GM21737 (cell line): ENCODE measurements at regions not wholly inside any gene's neighbourhood (a gene's known extent, or its start where the extent isn't known, plus 50 kb on each side); places are given as distances from the start of the nearest gene placed in this dataset.

Experiments
- ATAC-seq: cut with Tn5 transposase; IDR thresholded peaks from one replicate; pipeline ENCODE4 v1.9.1; 2021; ENCODE audit warnings: mild to moderate bottlenecking, moderate library complexity; ENCODE audit not compliant: unreplicated experiment

DNA sequence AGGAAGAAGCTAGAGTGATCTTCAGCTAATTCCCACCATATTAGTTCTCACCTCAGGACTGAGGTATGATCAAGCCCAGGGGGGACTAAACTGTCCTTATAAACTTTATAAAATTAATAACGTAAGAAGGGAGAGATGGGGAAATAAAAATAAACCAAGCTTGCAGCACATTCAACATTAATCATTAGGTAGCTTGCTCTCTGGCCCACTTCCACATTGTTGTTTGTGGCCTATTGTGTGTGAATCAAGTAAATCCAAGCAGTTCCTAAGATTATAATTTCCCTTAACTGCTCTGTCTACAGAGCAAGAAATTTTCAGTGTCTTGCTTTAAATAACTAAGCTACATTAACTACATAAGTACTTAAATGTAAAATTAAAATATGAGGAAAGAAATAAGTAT, 131.3 kb upstream of the ABCA1 start:
- no peak for ATAC-seq

GRCh38 chr9:105062222-105062855, 134.4 kb upstream of the ABCA1 start:
- ATAC-seq = no peak

DNA sequence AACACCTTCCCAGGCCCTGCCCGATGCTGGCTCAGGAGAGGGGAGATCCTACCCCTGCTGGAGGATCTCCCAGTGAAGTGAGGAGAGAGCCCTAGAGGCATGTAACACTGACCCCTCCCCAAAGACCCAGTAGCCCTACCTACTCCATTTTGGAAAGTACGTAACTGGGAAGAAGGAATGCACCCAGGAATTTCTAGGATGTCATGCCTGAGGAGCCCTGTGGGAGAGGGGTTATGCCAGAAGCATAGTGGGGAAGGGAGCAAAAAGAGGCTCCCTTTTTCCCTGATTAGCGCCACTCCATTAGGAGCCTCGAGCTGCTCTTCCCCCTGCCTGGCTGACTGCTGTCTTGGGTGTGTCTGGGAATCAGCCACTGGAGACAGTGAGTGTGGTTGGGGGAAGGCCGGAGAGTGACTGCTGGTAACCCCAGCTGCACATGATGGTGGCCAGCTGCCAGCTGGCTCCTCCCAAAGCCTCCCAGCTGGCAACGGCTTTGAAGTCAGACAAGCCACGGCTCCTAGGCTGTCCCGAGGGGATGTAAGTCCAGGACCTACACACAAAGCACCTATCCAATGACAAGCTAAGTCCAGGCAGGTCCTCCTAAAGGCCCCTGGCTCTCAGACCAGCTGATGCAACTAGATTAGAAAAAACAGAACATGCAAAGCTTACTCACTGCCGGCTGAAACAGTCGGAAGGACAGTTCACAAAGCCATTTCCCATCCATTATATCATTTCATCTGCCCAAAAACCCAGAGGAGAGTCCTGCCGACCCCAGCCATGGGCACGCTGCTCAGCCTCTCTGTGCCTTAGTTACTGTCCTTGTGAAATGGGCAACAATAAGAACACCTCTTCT, 136.5 kb upstream of the ABCA1 start:
- no peak for ATAC-seq

- ATAC-seq = no peak
These were observed 137.4 kb upstream of the ABCA1 start for GRCh38 chr9:105065098-105066088.

DNA sequence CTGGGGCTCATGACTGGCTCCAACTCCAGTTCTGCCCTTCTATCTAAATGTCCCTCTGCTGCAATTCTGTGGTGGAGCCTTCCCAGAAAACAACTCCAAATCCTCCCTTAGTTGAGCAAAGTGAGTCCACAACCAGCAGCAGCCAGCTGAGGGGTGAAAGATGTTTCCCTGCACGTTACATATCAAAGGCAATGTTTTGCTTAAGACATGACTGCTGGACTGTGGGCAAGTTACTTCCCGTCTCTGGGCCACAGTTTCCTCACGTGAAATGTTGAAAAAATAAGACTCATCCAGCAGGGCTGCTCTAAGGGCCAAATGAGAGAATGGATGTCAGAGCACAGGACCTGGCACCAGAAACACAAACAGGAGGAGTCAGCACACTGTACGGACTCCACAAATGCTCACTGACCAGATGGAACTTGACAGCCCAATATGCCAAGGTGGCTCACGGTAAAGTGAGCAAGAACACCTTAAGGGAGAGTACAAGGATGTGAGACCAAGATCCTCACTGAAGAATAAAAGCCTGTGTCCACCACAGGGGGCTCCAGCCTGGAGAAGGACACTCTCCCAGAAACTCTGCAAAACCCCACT, 138.4 kb upstream of the ABCA1 start:
- ATAC-seq = no peak

- ATAC-seq = no peak
These were observed 140.1 kb upstream of the ABCA1 start for GRCh38 chr9:105067895-105068580.

DNA sequence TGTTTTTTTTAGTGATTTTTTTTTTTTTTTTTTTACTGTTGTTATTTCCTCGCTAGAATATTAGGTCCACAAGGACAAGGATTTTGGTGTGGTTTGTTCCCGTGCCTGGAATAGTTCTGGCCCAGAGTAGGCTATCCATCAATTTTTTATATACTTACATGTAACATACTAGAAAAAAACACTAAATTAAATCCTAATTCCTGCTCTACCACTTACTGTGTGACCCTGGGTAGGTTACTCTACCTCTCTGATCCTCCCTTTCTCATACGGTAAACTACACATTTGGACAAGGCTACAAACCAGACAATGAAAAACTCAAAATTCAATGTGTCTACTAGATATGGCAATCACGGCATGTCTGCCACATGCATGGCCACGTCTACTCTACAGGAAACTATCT, 141.3 kb upstream of the ABCA1 start:
- no peak for ATAC-seq

- no peak for ATAC-seq
These were observed 141.7 kb upstream of the ABCA1 start for GRCh38 chr9:105069696-105070095.

DNA sequence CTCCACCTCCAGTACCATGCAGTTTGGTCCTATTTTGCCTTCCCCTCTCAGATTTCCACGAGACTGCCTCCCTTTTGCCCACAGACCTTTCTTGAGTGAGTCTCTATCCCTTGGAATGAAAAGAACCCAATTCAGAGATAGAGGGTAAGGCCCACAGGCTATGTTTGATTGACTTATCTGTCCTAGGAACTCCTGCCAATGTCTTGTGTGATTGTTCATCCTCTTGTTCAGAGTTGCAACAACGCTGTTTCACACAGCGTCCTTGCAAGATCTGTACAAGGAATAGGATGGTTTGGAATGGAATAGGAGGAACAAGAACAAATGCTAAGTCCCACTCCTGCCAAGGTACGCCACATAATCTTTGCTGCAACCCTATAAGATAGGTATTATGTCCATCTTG, 142.2 kb upstream of the ABCA1 start:
- no peak for ATAC-seq

DNA sequence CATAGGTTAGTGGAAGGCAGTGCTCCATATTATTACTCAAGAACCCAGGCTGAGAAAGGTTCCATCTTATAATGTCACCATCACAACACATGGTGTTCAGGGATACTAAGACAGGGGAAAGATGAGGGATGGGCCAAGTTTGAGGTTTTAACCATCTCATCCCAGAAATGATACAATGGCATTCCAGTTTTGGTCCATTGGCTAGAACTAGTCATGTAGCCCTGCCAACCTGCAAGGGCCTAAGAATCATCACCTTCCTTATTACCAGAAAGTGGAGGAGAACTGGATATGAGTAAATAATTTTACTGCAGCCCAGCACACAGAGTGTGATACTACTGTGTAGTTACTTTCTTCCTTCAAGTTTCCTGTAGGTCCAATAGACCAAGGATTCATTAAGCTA, 144.5 kb upstream of the ABCA1 start:
- ATAC-seq = no peak

DNA sequence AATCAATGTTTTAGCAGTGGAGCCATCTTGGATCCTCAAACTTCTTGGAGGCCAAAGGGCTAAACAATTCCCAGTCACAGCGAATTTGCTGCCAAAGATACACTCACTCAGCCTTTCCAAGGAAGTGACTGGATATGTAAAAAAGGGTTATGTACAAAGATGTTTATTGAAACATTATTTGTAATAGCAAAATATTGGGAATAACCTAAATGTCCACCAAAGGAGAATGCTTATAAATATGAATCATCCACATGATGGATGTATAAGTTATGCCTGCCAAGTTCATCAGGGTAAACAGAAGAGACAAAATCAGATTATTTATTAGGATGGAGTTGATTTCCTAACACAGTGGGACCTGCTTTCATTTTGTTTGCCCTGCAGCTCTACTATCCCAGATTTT, 145.2 kb upstream of the ABCA1 start:
- no peak for ATAC-seq

GRCh38 chr9:105074491-105074890, 146.5 kb upstream of the ABCA1 start:
- ATAC-seq = no peak

GRCh38 chr9:105076729-105077128, 148.8 kb upstream of the ABCA1 start:
- ATAC-seq = no peak

DNA sequence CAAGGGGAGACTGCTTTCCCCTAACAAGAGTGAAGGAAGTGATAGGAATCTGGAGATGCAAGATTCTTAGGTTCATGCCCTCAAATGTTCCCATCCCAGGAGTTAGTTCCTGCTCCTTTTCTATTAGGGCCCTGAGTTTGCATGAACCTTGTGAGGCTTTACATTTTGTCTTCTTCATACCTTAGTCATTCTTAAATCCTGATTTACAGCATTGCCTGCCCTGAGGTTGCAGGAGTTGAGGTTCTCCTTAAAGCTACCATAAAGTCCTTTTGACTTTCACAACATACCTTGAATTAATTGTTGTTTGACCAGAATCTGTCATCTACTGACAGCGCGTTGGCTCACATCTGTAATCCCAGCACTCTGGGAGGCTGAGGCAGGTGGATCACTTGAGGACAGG, 151.5 kb upstream of the ABCA1 start:
- no peak for ATAC-seq

- ATAC-seq = no peak
These were observed 154.9 kb upstream of the ABCA1 start for GRCh38 chr9:105082843-105083242.

- no peak for ATAC-seq
These were observed 155.3 kb upstream of the ABCA1 start for GRCh38 chr9:105083256-105083655.

DNA sequence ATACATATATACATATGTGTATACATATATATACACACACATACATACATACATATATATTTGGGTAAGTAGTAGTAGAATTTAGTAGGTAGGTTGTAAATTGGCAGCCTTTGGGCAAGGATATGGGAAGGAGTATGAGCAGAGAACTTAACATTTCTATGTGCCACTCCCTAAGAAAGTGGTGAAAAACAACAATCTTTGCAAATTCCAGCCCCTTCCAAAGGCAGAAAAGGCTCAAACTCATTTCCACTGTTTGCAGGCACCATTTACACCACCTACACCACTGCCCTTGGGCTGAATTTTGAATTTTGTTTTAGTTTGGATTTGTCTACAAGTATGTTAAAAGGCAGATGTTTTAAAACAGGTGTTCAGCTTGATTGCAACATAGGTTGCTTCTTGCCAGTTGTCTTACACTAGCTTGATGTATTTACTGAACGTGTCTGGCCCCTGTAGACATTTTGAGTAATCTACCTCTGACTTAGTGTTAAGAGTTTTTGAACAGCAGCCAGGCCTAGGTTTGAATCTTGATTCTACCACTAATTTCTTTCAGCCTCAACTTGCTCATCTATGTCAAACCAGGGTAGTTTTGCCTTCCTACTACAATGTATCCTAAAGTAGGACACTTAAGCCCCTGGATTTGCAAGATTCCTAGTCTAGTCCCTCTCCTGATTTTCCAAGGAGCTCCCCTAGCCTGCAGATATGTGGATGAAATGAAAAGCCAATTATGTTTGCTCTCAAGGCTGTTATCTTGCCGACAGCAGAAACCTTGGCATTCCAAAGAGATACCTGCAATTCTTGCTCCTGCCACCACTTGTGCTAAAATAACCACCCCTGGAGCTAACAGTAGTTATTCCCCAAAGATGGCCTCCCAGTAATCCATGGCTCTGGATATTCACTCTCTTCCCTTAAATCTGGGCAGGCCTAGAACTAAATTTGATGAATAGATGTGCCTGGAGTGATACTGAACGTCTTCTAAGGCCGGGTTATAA, 156.2 kb upstream of the SLC44A1 start:
- ATAC-seq = no peak

DNA sequence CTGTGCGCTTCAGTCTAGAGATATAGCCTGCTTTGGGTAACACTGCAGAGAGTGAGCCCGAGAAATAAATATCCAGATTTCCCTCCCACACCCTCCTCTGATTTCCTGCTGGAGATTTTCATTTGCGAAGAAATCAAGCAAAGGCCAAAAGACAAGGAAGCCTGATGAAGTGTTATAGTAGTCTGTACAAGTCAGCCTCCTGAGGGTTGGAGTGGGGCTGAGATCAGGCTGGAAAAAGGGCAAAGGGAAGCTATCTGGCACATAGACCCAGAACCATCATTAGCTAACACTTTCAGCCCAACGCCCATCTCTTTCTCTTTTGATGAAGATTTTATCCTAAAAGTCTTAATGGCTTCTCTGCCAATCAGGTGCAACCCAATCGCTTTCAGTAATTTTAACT, 154.6 kb upstream of the SLC44A1 start:
- no peak for ATAC-seq

GRCh38 chr9:105091004-105091640, 153.3 kb upstream of the SLC44A1 start:
- no peak for ATAC-seq
